ENCODE measurements at regions not wholly inside any gene's neighbourhood (a gene's known extent, or its start where the extent isn't known, plus 50 kb on each side); places are given as distances from the start of the nearest gene placed in this dataset.

DNA sequence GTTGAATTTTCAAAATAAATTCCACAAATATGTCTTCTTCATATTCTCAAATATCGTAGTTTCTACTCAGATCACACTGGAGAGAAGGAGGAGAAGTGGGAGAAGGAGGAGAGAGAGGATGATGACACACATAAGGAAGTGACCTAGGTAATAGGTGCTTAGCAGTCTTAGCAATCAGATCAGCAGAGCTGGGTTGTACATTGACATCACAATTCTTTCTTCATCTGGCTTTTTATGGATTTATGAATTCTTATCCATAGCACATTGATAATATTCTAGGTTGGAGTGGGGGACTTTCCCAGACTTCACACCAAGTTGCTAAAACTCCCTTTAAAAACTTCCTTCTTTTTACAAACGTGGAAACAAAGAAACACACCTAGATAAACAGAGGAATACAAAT is 86.9 kb downstream of the FGF9 start:
- DNase-seq (ENCODE audit: low spot score) = no peak

DNA sequence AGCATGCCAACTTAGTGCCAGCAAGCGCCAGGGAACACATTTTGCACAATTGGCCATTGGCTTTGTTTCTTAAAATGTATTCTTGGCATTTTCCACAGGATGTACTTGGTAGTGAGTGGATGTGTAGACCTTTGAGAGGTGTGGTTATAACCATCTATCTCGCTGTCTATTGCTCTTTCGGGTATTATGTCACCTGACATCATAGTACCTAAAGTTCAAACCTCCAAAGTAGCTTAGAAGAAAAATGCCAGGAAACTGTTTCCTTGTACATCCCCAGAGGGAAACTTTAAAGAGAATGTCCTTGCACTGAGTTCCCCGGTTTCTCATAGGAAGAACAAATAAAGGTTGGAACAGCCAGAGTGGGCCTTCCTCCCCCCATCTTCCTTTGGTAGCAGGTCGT is 87.6 kb downstream of the FGF9 start:
- DNase-seq (ENCODE audit: low spot score) = no peak

DNA sequence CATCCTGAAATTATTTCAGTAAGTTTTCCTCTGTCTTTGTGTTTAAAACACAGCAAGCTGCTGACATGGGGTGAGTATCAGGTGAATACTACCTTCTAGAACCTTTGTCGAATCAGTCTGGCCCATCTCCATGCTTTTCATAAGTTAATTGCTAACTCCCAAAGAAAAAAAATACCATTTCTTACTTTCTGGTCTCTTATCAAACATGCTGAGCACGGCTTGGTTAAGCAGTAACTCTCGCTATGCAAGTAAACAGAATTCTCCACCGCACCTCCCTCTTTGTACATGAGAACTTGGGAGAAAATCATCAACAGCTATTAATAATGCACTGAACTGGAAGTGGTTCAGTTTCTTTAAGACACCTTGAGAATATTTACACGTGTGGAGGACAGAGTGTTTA is 88.6 kb downstream of the FGF9 start:
- no peak for DNase-seq (ENCODE audit: low spot score)

DNA sequence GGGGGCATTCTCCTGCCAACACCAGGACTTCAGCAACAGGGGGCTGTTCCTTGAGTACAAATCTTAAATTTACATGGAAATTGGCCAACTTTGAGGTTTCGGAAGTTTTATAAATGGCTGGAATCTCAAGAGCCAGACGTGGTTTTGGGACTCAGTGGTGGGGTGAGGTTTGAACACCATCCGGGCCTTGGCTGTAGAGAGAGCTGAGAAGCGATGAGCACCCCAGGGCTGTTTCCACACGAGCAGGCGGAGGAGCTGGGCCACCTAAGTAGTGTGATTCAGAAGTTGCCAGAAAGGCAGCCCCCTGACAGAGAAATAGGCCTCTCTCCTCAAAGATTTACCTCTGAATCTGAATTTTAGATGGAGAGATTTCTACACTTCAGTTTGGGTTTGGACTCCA is 89.0 kb downstream of the FGF9 start:
- DNase-seq (ENCODE audit: low spot score) = no peak

DNA sequence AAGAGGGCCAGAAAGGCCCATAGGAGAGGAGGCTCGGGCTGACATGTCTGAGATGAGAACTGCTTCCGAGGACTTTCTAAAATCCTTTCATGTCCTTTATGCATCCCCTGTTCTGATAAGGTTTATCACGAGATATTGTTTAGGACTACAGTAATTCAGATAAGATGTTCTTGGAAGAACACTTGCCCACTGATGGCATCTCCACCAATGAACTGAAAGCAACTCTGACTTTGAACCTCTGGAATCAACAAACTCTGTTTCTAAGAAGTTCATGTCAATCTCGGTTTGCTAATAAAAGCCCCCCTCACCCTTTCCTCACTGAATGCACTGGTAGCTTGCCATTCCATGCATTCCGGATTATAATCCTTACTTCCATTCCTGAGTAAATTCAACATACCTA is 90.9 kb downstream of the FGF9 start:
- no peak for DNase-seq (ENCODE audit: low spot score)

DNA sequence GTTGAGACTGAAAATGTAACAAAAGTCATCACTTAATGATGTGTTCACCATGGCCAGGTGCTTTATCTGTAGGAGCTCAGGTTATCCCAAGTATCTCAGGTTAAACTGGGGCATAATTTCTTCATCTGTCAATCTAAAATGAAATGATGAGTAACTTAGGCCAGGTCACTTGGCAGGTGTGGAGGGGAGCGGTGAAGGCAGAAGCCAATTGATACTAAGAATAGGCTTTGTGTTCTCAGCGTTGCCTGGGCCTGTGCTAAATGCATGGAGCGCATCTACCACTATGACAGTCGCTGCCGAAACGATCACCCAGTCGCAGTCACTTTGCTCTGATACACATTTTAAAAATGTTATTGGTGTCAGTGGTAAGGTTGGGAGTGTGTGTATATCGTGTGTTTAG is 91.6 kb downstream of the FGF9 start:
- no peak for DNase-seq (ENCODE audit: low spot score)

DNA sequence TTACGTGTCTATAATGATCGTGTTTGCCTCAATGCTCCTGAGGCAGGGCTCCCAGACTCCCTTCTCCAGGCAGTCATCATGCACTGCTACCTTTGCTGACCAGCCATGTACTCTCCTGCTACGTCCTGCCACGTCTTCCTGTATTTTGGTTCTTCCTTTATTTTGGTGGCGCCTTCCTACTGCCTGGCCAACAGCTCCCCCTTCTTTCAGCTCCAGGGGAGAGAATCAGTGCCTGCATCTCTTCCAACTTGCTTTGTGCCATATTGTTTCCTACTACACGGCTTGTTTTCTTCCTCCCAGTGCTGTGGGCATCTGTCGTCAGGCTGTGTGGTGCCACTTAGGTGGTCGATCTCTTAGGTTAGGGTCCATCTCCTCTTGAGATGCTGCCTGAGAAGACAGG is 96.2 kb downstream of the FGF9 start:
- no peak for DNase-seq (ENCODE audit: low spot score)

DNA sequence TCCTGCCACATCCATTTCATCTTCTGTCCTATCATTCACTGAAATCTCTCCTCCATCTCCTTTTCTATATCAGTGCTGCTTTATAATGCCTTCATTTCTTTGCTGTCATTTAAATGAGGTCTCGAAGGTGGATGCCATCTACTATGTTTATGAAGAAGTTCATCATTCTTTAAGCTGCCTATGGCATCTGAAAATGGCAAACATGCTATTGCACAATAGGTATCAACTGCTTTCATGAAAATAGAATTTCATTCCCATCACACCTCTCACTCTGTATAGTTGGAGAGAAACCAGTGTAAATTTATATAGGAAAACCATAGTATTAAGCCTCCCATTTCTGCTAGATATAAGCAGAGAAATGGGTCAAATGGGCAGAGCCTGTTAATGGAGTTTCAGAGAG is 100.2 kb downstream of the FGF9 start:
- DNase-seq (ENCODE audit: low spot score) = no peak

DNA sequence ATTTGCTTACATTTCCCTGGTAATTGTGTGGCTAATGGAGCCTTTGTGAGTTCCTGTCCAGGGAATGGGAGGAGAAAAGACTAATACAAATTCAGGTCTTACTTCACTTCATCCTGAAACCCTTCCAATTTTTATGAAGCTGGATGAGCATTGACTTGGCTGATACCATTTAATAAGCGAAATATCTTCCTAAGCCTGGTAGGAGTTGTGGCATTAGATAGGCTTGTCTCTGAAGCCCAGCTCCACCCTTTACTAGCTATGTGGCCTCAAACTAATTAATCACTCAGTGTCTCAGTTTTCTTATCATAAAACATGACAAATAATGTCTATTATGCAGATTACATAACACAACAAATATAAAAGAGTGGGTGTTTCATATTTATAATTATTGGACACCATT is 106.3 kb downstream of the FGF9 start:
- DNase-seq (ENCODE audit: low spot score) = no peak

DNA sequence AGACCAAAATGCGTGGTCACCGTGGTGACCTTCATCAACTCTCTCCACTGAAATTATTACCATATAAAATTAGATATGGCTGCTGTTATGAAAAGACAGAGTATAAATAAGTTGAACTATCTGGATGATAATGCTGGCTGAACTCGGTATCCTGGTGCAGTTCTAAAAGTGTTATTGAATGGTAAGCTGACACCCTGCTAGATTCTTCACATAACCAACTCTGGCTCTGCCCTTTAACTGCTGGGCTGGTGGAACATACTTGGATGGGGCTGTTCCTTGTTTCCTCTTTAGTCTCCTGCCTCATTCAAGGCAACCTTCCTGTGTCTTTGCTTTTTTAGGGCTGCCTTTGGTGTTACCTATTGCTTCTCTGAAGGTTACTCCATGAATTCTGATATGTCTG is 106.9 kb downstream of the FGF9 start:
- no peak for DNase-seq (ENCODE audit: low spot score)

DNA sequence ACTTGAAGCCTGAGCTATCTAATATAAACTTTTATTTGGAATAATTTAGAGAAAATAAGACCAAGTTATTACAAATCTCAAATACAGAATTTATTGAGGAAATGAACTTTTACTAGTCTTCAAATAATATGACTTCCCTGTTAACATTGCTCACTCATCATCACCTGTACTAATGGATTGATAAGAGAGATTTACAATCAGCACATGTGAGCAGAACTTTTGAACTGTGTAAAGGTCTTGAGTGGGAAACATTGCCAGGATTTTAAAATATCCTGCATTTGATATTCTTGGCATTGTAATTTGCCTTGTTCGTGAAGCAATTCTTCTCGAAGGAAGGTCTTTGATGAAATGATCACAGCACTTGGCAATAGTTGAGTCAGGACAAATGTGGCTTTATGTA is 111.9 kb downstream of the FGF9 start:
- no peak for DNase-seq (ENCODE audit: low spot score)

DNA sequence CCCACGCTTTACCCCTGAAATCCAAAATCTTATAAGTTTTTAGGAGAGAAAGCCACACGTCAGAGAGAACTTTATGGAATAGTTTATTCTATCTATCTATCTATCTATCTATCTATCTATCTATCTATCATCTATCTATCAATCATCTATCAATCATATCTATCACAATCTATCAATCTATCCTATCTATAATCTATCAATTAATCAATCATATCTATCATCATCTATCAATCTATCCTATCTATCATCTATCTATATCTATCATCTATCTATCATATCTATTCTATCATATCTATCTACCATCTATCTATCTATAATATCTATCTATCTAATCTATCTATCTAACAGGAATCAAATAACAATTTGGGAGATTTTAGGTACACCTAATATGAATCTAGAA is 115.1 kb downstream of the FGF9 start:
- DNase-seq (ENCODE audit: low spot score) = no peak

DNA sequence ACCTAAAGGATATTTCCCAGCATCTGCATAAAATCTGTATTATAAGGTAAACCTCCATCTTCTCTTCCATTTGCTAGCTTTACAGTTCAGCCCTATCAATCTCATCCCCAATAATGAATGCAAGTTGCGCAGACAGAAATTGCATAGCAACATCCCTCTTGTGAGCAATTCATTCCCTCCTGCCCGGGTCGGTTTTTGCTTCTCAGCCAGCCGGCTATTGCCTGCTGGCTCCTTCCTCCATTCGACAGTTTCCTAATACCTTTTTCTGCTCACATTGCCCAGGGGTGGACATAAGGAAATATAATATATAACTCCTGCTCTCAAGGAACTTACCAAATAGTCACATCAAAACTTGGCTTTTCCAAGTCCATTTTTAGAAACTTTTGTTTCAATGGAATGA is 125.2 kb downstream of the FGF9 start:
- no peak for DNase-seq (ENCODE audit: low spot score)

DNA sequence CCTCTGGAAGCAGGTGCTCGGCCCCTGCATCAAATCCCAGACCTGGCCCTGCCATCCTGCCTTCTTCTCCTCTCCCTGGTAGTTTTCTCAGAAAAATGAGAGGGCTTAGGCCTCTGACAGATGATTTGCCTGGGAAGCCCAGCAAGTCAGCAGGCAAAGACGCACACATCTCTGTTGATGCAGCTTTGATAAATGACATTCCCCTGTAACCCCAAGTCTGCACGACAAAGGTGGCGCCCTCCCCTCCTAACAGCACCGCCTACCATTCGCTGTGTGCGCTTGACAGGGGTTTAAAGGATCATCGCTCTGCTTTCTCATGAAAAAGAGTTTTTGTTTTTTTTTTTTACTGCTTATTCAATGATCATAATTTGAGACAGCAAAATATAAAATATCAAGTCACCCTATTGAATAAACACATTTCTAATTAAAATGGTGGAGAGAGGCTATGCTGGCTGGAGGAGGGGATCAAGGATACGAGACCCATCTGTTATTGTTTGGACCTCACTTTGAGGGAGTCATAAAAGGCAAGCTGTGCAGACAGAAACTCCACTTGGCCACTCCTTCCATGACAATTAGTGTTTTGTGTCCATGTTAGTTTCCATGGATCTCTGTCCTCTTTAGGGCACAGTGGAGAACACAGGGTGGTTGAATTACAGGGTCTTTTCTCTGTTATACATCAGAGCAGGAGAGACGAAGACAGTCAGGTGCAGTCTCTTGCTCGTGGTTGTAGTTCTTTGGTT is 126.1 kb downstream of the FGF9 start:
- no peak for DNase-seq (ENCODE audit: low spot score)

DNA sequence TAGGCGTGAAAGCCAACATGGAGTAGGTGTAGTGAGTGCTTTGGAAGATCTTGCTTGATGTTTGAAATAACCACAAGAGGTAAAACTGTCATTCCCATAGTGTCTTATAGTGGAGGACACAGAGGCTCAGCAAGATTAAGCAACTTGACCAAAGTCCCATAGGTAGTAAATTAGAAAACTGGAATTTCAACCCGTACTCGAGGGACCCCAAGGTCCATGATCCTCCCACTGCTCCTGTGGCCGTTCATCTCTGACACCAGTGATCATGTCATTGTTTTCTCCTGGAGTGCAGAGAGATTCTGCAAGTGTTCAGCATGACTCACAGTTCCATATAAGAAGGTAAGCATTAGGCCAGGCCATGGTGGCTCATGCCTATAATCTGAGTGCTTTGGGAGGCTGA is 126.9 kb downstream of the FGF9 start:
- no peak for DNase-seq (ENCODE audit: low spot score)

DNA sequence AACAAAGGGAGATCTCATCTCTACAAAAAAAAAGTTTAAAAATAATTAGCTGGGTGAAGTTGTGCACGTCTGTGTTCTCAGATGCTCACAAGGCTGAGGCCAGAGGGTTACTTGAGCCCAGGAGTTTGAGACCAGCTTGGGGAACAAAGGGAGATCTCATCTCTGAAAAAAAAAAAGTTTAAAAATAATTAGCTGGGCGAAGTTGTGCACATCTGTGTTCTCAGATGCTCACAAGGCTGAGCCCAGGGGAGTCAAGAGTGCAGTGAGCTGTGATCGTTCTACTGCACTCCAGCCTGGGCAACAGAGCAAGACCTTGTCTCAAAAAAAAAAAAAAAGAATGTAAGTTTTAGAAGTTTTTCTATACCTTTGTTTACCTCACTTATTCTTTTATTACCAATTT is 127.3 kb downstream of the FGF9 start:
- DNase-seq (ENCODE audit: low spot score) = no peak

DNA sequence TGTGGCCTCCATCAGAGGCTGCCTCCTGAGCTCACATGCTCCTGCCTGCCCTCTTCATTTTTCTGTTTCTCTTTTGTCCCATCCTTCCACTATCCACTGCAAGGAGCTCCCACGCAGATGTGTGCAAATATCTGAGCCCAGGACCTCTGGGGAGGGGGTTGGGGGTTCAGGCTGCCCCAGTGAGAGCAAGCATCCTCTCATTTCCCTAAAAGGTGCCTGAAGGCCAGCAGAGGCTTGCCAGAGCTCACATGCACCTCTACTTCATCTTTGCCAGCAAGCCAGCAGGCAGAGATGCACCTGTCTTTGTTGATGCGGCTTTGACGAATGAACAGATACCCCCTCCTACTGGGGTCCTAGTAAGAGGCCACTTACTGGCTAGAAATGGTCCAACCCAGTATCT is 128.8 kb downstream of the FGF9 start:
- DNase-seq (ENCODE audit: low spot score) = no peak

DNA sequence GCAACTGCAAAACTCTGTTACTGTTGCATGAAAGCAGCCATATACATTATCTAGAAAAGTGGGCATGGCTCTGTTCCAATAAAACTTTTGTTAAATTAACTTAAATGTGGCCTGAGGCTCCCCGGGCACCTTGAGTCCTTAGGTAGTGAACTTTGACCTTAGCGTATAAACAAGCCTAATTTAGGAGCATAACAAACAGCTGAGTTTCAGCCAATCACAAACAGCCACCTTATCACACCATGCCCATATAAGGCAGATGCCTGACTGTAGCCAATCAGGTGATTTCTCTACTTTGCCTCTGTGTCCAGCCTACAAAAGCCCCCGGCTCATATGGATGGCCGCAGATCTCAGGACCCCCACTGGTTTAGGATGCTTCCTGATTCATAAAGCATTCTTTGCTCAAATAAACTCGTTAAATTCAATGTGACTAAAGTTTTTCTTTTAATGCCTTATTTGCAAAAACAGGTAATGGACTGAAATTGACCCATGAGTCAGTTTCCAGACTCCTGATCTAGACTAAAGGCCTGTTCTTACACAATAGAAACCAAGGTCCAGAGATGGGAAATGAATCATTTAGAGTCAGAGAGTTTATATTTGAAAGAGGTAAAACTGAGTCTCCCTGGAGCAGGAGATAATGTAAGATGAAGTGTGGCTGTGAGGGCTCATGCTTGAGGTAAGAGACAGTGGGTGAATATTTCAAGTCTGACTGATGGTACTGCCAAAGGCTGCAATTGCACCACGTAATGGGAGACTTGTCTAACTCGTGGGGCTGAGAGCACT is 130.2 kb downstream of the FGF9 start:
- DNase-seq (ENCODE audit: low spot score) = peak; percentile 47

DNA sequence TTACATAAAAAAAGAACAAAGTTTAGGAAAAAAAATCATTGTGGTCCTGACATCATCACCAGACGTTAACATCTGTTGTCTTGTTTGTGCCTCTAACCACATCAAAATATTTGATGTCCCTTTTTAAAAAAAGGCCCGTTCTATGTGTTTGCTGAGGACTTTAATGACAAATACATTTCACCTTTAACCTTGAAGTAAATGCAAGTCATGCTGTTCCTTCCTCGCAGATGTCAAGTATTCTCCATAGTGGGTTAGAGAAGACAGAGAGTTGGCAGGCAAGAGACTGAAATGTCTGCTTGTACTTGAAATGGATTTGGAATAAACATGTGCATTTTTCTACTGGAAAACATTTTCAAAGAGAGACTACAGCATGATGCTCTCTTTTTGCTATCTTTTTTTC is 134.9 kb downstream of the FGF9 start:
- no peak for DNase-seq (ENCODE audit: low spot score)

DNA sequence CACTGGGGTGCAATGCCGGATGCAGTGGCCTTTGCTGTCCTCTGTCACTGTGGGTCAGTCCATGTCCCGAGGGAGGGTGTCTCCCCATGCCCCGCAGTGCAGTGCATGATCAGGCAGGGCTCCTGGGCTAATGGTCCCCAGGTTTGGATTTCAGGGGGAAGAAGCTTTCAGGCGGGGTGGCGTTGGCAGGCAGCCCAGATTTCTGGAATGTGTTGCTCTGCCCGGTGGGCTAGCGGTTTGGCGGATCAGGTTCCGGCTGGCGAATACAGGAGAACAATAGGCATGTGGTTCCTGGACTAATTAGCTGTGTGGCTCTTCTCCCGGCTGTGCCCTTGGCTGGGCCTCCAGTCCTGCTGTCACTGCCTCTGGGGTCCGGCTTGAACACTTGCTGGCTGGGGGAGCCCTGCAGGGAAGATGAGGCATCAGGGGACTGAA is 141.3 kb downstream of the FGF9 start:
- no peak for DNase-seq (ENCODE audit: low spot score)

DNA sequence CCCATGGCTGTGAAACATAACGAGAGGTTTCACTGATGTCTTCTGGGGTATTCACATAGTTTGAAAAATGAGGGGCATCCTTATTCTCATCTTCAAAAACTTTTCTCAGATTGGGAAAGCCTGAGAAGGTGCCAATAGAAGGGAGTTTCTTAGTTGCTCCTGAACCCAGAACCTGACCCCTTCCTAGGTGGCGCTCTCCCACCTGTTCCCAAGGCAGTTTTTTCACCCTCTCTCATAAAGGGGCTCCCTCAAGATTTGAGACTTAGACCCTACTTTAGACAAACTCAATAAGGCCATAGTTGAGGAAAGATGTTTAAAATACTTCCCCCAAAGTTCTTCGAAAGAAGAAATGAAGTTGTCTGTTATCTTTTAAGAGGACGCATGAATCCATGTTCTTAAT is 142.2 kb downstream of the FGF9 start:
- no peak for DNase-seq (ENCODE audit: low spot score)

DNA sequence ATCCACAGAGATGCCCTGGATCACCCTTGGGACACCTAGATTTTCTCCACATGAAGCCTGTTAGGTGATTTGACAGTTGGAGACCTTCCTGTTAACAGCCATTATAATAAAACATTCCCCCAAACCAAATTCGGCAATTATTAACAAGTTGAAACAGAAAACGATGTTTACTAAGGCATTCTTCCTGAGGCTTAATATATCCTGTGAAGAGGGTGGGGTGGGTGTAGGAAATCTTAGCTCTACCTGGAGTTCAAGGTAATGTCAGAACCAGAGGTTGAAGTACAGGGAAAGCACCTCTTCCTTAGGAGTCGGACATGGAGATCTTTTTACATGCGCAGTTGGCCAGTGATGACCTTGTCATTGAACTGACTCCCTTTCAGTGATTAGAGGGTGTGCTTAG is 143.0 kb downstream of the FGF9 start:
- no peak for DNase-seq (ENCODE audit: low spot score)

DNA sequence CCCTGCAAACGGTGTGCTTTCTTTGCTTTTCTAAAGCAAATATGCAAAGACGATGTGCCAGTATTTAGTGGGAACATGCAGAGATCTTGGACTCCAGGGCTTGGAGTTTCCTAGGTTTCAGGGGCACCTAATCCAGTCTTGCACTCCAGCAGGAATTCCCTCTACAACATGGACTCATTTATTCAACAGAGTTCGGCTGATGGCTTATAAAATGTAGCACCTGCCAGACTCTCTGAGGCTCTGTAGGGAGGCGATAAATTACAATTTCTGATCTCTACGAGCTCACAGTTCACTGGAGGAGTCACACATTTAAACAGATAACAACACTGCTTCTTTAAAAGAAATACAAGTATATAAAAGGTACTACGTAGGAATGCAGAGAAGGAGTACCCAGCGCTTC is 143.7 kb downstream of the FGF9 start:
- no peak for DNase-seq (ENCODE audit: low spot score)

DNA sequence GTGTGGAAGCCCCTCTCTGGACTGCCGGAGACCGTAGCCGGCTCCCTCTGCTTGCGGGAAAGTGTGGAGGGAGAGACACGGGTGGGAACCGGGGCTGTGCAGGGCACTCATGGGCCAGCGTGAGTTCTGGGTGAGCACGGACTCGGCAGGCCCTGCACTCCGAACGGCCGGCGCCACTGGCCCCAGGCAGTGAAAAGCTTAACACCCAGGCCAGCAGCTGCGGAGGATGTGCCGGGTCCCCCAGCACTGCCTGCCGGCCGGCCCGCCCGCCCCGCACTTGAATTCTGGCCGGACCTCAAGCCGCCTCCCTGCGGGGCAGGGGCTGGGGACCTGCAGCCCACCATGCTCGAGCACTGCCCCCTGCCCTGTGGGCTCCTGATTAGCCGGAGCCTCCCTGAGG is 147.0 kb downstream of the FGF9 start:
- DNase-seq (ENCODE audit: low spot score) = no peak
